ENCODE measurements at regions not wholly inside any gene's neighbourhood (a gene's known extent, or its start where the extent isn't known, plus 50 kb on each side); places are given as distances from the start of the nearest gene placed in this dataset.

DNA sequence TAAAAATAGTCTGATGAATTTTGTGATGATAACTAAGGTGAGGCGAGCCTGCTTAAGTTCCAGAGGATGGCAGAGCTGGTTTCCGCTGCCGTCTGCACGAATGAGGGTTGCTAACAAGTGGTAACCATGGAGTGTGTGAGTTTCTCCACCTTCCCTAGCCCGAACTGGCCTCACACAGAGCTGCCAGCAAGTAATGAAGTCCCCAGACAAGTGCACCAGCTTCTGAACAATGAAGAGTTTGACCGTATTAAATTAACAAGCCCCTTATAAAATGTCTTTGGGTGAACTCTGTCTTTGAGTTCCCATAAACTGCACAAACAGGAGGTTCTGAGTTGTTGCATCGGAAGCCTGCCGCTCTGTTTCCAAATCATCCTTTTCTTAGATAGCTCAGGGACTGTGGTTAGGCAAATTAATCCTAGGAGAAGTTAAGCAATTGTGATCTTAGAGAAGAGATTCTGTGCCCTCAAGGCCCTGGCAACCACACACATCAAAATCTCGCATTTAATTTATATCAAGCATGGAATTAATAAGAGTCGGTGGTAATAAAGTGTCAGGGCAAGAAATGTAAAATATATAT is 274.1 kb upstream of the DAAM1 start:
- Mint-ChIP-seq H3K4me1 (no peaks in the 10 kb centered on the region), H3K27me3 (peaks cover 4% of the 10 kb centered on the region), H3K4me3 (no peak overlapping the region), H3K9me3 (ENCODE audit: insufficient read depth) (no peaks in the 10 kb centered on the region), H3K27ac (no peak overlapping the region)
- Histone ChIP-seq H3K27ac (ENCODE audit: low read length in 2 of 2) (no peak overlapping the region), H3K27me3 (replicated peaks in 1 of 4; ENCODE audit: control extremely low read depth in 1 of 4, control insufficient read depth in 3 of 4, insufficient read depth in 4 of 4, low read length in 3 of 4) (no peaks in the 10 kb centered on the region), H3K36me3 (replicated peaks in 1 of 2; ENCODE audit: control extremely low read depth in 1 of 2, control insufficient read depth in 1 of 2, extremely low read depth in 1 of 2, insufficient read depth in 2 of 2, low read length in 1 of 2) (no peaks in the 10 kb centered on the region), H4K20me1 (ENCODE audit: control insufficient read depth, insufficient read depth, low read length, poor library complexity, severe bottlenecking) (no peaks in the 10 kb centered on the region), H3K9me3 (ENCODE audit: control extremely low read depth in 1 of 3, control insufficient read depth in 2 of 3, insufficient read depth in 1 of 3, low read length in 2 of 3) (no peaks in the 10 kb centered on the region), H3K4me2 (replicated peaks; ENCODE audit: low read depth, low read length, poor library complexity, severe bottlenecking) (no peak overlapping the region), H3K4me3 (ENCODE audit: control extremely low read depth in 1 of 5, extremely low read depth in 1 of 5, insufficient read depth in 1 of 5, low read depth in 2 of 5, low read length in 4 of 5) (no peak overlapping the region), H3K9ac (ENCODE audit: low read length) (no peak overlapping the region), H3K79me2 (ENCODE audit: control insufficient read depth, insufficient read depth, low read length) (no peaks in the 10 kb centered on the region), H2AFZ (ENCODE audit: insufficient read depth, low read depth, low read length, poor library complexity, severe bottlenecking) (no peak overlapping the region), H3K4me1 (ENCODE audit: control insufficient read depth in 2 of 2, insufficient read depth in 2 of 2, low read length in 2 of 2) (no peaks in the 10 kb centered on the region)
- DNase-seq (no peak), ATAC-seq (ENCODE audit: low read depth) (no peak)
- ChIA-PET CTCF (no interaction called here), POLR2A (no interaction called here)
- WGBS (ENCODE audit: insufficient coverage) = 69% methylated on average over 4 of the region's 10 CpGs
- intact Hi-C loops (cut with micrococcal nuclease) = no loop called here
- TF ChIP-seq, protein P1, sequence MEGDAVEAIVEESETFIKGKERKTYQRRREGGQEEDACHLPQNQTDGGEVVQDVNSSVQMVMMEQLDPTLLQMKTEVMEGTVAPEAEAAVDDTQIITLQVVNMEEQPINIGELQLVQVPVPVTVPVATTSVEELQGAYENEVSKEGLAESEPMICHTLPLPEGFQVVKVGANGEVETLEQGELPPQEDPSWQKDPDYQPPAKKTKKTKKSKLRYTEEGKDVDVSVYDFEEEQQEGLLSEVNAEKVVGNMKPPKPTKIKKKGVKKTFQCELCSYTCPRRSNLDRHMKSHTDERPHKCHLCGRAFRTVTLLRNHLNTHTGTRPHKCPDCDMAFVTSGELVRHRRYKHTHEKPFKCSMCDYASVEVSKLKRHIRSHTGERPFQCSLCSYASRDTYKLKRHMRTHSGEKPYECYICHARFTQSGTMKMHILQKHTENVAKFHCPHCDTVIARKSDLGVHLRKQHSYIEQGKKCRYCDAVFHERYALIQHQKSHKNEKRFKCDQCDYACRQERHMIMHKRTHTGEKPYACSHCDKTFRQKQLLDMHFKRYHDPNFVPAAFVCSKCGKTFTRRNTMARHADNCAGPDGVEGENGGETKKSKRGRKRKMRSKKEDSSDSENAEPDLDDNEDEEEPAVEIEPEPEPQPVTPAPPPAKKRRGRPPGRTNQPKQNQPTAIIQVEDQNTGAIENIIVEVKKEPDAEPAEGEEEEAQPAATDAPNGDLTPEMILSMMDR (IDR thresholded peaks at IDR 0.05) = no peak

DNA sequence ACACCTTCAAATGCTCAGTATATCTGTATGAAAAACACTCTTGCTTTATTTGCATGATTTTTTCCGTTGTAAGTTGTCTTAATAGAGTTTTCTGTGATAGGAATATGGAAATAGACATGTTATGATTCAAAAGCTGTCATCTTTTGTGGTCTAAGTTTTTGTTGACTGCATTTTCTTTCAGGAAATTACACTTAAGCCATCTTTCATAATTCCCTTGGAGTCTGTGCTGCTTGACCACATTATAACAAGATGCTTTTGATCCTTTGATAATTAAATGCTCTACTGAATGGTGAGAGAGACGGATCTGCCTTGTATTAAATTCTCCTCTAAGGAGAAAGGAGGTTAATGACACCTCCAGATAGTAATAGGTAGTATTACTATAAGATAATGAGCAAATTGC is 272.8 kb upstream of the DAAM1 start:
- no peak for DNase-seq
- H3K4me1 Mint-ChIP-seq = no peaks in the 10 kb centered on the region
- Histone ChIP-seq H3K9me3 (ENCODE audit: control extremely low read depth in 1 of 3, control insufficient read depth in 2 of 3, insufficient read depth in 1 of 3, low read length in 2 of 3) (no peaks in the 10 kb centered on the region), H4K20me1 (ENCODE audit: control insufficient read depth, insufficient read depth, low read length, poor library complexity, severe bottlenecking) (no peaks in the 10 kb centered on the region), H3K27ac (ENCODE audit: low read length in 2 of 2) (no peak overlapping the region), H3K27me3 (replicated peaks in 1 of 4; ENCODE audit: control extremely low read depth in 1 of 4, control insufficient read depth in 3 of 4, insufficient read depth in 4 of 4, low read length in 3 of 4) (no peaks in the 10 kb centered on the region), H3K9ac (ENCODE audit: low read length) (no peak overlapping the region), H3K36me3 (replicated peaks in 1 of 2; ENCODE audit: control extremely low read depth in 1 of 2, control insufficient read depth in 1 of 2, extremely low read depth in 1 of 2, insufficient read depth in 2 of 2, low read length in 1 of 2) (no peaks in the 10 kb centered on the region), H3K4me2 (replicated peaks; ENCODE audit: low read depth, low read length, poor library complexity, severe bottlenecking) (no peak overlapping the region), H3K79me2 (ENCODE audit: control insufficient read depth, insufficient read depth, low read length) (no peaks in the 10 kb centered on the region), H3K4me3 (ENCODE audit: control extremely low read depth in 1 of 5, extremely low read depth in 1 of 5, insufficient read depth in 1 of 5, low read depth in 2 of 5, low read length in 4 of 5) (no peak overlapping the region), H2AFZ (ENCODE audit: insufficient read depth, low read depth, low read length, poor library complexity, severe bottlenecking) (no peak overlapping the region), H3K4me1 (ENCODE audit: control insufficient read depth in 2 of 2, insufficient read depth in 2 of 2, low read length in 2 of 2) (no peaks in the 10 kb centered on the region)
- no peak overlapping the region for H3K4me3 Mint-ChIP-seq
- ChIA-PET CTCF (no interaction called here), POLR2A (no interaction called here)
- 80% methylated on average over 1 of the region's 2 CpGs for WGBS (ENCODE audit: insufficient coverage)
- intact Hi-C loops (cut with micrococcal nuclease) = no loop called here
- peaks cover 4% of the 10 kb centered on the region for H3K27me3 Mint-ChIP-seq
- no peaks in the 10 kb centered on the region for H3K9me3 Mint-ChIP-seq (ENCODE audit: insufficient read depth)
- TF ChIP-seq, protein P1 (IDR thresholded peaks at IDR 0.05) = no peak
- no peak for TF ChIP-seq EZH2 (IDR thresholded peaks at IDR 0.05; ENCODE audit: borderline replicate concordance, insufficient read depth, low read depth, low read length, poor library complexity, severe bottlenecking)
- no peak overlapping the region for H3K27ac Mint-ChIP-seq
- ATAC-seq (ENCODE audit: low read depth) = no peak

All from B cell (primary cell).